HL-60 (cell line): ENCODE measurements at regions not wholly inside any gene's neighbourhood (a gene's known extent, or its start where the extent isn't known, plus 50 kb on each side); places are given as distances from the start of the nearest gene placed in this dataset.

Experiments
- GABPA ChIP-seq: IDR thresholded peaks from 2 replicates; pipeline ENCODE4 v1.6.1; 2012; ENCODE audit warnings: low read depth
- POLR2AphosphoS5 ChIP-seq: IDR thresholded peaks from 2 replicates; pipeline ENCODE4 v1.6.1; 2012; ENCODE audit warnings: low read depth
- SPI1 ChIP-seq: IDR thresholded peaks from 2 replicates; pipeline ENCODE4 v1.6.1; 2012; ENCODE audit warnings: low read depth, mild to moderate bottlenecking, borderline replicate concordance
- TF ChIP-seq, protein P1 (sequence below): IDR thresholded peaks from 2 replicates; pipeline ENCODE4 v1.6.1; 2012; ENCODE audit warnings: low read depth; ENCODE audit not compliant: insufficient replicate concordance
- TF ChIP-seq, protein P2 (sequence below): IDR thresholded peaks from one replicate; pipeline ENCODE4 v1.5.1; 2011; ENCODE audit warnings: low read length, control low read depth, inconsistent platforms; ENCODE audit not compliant: insufficient read depth

- TF ChIP-seq, protein P1, sequence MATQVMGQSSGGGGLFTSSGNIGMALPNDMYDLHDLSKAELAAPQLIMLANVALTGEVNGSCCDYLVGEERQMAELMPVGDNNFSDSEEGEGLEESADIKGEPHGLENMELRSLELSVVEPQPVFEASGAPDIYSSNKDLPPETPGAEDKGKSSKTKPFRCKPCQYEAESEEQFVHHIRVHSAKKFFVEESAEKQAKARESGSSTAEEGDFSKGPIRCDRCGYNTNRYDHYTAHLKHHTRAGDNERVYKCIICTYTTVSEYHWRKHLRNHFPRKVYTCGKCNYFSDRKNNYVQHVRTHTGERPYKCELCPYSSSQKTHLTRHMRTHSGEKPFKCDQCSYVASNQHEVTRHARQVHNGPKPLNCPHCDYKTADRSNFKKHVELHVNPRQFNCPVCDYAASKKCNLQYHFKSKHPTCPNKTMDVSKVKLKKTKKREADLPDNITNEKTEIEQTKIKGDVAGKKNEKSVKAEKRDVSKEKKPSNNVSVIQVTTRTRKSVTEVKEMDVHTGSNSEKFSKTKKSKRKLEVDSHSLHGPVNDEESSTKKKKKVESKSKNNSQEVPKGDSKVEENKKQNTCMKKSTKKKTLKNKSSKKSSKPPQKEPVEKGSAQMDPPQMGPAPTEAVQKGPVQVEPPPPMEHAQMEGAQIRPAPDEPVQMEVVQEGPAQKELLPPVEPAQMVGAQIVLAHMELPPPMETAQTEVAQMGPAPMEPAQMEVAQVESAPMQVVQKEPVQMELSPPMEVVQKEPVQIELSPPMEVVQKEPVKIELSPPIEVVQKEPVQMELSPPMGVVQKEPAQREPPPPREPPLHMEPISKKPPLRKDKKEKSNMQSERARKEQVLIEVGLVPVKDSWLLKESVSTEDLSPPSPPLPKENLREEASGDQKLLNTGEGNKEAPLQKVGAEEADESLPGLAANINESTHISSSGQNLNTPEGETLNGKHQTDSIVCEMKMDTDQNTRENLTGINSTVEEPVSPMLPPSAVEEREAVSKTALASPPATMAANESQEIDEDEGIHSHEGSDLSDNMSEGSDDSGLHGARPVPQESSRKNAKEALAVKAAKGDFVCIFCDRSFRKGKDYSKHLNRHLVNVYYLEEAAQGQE: no peak
- TF ChIP-seq, protein P2, sequence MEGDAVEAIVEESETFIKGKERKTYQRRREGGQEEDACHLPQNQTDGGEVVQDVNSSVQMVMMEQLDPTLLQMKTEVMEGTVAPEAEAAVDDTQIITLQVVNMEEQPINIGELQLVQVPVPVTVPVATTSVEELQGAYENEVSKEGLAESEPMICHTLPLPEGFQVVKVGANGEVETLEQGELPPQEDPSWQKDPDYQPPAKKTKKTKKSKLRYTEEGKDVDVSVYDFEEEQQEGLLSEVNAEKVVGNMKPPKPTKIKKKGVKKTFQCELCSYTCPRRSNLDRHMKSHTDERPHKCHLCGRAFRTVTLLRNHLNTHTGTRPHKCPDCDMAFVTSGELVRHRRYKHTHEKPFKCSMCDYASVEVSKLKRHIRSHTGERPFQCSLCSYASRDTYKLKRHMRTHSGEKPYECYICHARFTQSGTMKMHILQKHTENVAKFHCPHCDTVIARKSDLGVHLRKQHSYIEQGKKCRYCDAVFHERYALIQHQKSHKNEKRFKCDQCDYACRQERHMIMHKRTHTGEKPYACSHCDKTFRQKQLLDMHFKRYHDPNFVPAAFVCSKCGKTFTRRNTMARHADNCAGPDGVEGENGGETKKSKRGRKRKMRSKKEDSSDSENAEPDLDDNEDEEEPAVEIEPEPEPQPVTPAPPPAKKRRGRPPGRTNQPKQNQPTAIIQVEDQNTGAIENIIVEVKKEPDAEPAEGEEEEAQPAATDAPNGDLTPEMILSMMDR: no peak
- TF ChIP-seq POLR2AphosphoS5: no peak
- TF ChIP-seq GABPA: no peak
- no peak for TF ChIP-seq SPI1
Observed at GRCh38 chr13:74080762-74081161, 53.4 kb downstream of the KLF12 start.
